ENCODE measurements at regions not wholly inside any gene's neighbourhood (a gene's known extent, or its start where the extent isn't known, plus 50 kb on each side); places are given as distances from the start of the nearest gene placed in this dataset.

DNA sequence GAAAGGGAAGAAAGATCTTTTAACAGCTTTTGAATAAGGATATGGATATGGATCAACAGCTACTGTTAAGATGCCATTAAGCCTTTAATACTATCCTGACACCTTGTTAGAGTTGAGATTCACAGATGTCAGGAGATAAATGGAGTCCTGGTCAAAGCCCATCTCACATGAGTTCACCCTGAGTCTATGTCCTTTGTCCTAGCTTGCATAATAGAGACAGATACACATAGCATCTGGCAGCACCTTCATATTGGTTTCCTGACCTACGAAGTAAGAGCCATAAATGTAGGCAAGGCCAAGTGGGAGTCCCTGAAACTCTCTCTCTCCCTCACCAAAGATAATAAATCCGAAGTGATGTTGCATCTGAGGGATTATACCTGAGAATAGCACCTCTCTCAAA, 79.1 kb upstream of the F13A1 start:
- TF ChIP-seq, protein P1, sequence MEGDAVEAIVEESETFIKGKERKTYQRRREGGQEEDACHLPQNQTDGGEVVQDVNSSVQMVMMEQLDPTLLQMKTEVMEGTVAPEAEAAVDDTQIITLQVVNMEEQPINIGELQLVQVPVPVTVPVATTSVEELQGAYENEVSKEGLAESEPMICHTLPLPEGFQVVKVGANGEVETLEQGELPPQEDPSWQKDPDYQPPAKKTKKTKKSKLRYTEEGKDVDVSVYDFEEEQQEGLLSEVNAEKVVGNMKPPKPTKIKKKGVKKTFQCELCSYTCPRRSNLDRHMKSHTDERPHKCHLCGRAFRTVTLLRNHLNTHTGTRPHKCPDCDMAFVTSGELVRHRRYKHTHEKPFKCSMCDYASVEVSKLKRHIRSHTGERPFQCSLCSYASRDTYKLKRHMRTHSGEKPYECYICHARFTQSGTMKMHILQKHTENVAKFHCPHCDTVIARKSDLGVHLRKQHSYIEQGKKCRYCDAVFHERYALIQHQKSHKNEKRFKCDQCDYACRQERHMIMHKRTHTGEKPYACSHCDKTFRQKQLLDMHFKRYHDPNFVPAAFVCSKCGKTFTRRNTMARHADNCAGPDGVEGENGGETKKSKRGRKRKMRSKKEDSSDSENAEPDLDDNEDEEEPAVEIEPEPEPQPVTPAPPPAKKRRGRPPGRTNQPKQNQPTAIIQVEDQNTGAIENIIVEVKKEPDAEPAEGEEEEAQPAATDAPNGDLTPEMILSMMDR (IDR thresholded peaks at IDR 0.05), result no peak
- TF ChIP-seq POLR2A (IDR thresholded peaks at IDR 0.05), result no peak
- no peak for TF ChIP-seq POLR2AphosphoS5 (IDR thresholded peaks at IDR 0.05)
